ENCODE measurements at regions not wholly inside any gene's neighbourhood (a gene's known extent, or its start where the extent isn't known, plus 50 kb on each side); places are given as distances from the start of the nearest gene placed in this dataset.

GRCh38 chr18:4839639-4840038 lies 357.4 kb downstream of the AKAIN1 start:
- H3K4me3 Mint-ChIP-seq = no peak overlapping the region
- no peak overlapping the region for H3K27ac Mint-ChIP-seq
- no peak for DNase-seq
- H3K36me3 Mint-ChIP-seq = no peaks in the 10 kb centered on the region
- H3K4me1 Mint-ChIP-seq = no peaks in the 10 kb centered on the region
- POLR2A ChIA-PET = no interaction called here
- ATAC-seq = no peak
- H3K27me3 Mint-ChIP-seq = no peaks in the 10 kb centered on the region
- H3K9me3 Mint-ChIP-seq = peaks cover 0 to 5% (median 0%) of the 10 kb centered on the region in 9 donors

- POLR2A ChIA-PET = no interaction called here
- no peak for ATAC-seq
- no peaks in the 10 kb centered on the region for H3K36me3 Mint-ChIP-seq
- no peaks in the 10 kb centered on the region for H3K27me3 Mint-ChIP-seq
- no peak overlapping the region for H3K4me3 Mint-ChIP-seq
- H3K9me3 Mint-ChIP-seq = peaks cover 0 to 3% (median 0%) of the 10 kb centered on the region in 9 donors
- no peak overlapping the region for H3K27ac Mint-ChIP-seq
- H3K4me1 Mint-ChIP-seq = no peaks in the 10 kb centered on the region
- DNase-seq = no peak
These were observed 360.9 kb downstream of the AKAIN1 start for GRCh38 chr18:4836141-4836540.

- POLR2A ChIA-PET = no interaction called here
- no peaks in the 10 kb centered on the region for H3K27me3 Mint-ChIP-seq
- peaks cover 0 to 4% (median 0%) of the 10 kb centered on the region in 9 donors for H3K9me3 Mint-ChIP-seq
- no peak overlapping the region for H3K27ac Mint-ChIP-seq
- no peak overlapping the region for H3K4me3 Mint-ChIP-seq
- DNase-seq (no peak), ATAC-seq (no peak)
- H3K36me3 Mint-ChIP-seq = no peaks in the 10 kb centered on the region
- H3K4me1 Mint-ChIP-seq = no peaks in the 10 kb centered on the region
These were observed 365.2 kb downstream of the AKAIN1 start for GRCh38 chr18:4831791-4832375.

GRCh38 chr18:4831127-4831526 lies 365.9 kb downstream of the AKAIN1 start:
- Mint-ChIP-seq H3K4me1 (no peaks in the 10 kb centered on the region), H3K27me3 (no peaks in the 10 kb centered on the region), H3K27ac (no peak overlapping the region), H3K36me3 (no peaks in the 10 kb centered on the region), H3K4me3 (no peak overlapping the region), H3K9me3 (peaks cover 0 to 6% (median 0%) of the 10 kb centered on the region in 9 donors)
- no peak for DNase-seq
- POLR2A ChIA-PET = no interaction called here
- no peak for ATAC-seq

GRCh38 chr18:4823091-4823490 lies 368.0 kb upstream of the DLGAP1 start:
- POLR2A ChIA-PET = no interaction called here
- Mint-ChIP-seq H3K4me3 (no peak overlapping the region), H3K36me3 (no peaks in the 10 kb centered on the region), H3K27ac (no peak overlapping the region), H3K27me3 (peaks cover 0 to 2% (median 0%) of the 10 kb centered on the region in 5 donors), H3K4me1 (no peaks in the 10 kb centered on the region), H3K9me3 (peaks cover 1 to 19% (median 11%) of the 10 kb centered on the region in 9 donors)
- ATAC-seq (no peak), DNase-seq (no peak)

- no peak overlapping the region for H3K27ac Mint-ChIP-seq
- peaks cover 0 to 2% (median 0%) of the 10 kb centered on the region in 5 donors for H3K27me3 Mint-ChIP-seq
- H3K4me1 Mint-ChIP-seq = no peaks in the 10 kb centered on the region
- H3K36me3 Mint-ChIP-seq = no peaks in the 10 kb centered on the region
- no peak for DNase-seq
- H3K4me3 Mint-ChIP-seq = no peak overlapping the region
- H3K9me3 Mint-ChIP-seq = peaks cover 1 to 19% (median 12%) of the 10 kb centered on the region in 9 donors
- POLR2A ChIA-PET = no interaction called here
- ATAC-seq = no peak
These were observed 366.7 kb upstream of the DLGAP1 start for GRCh38 chr18:4821801-4822200.

- POLR2A ChIA-PET = no interaction called here
- Mint-ChIP-seq H3K27ac (no peak overlapping the region), H3K4me3 (no peak overlapping the region), H3K9me3 (peaks cover 0 to 23% (median 7%) of the 10 kb centered on the region in 9 donors), H3K4me1 (no peaks in the 10 kb centered on the region), H3K27me3 (no peaks in the 10 kb centered on the region), H3K36me3 (no peaks in the 10 kb centered on the region)
- ATAC-seq (no peak), DNase-seq (no peak)
These were observed 362.6 kb upstream of the DLGAP1 start for GRCh38 chr18:4817665-4818064.

- H3K36me3 Mint-ChIP-seq = no peaks in the 10 kb centered on the region
- POLR2A ChIA-PET = no interaction called here
- no peak overlapping the region for H3K4me3 Mint-ChIP-seq
- DNase-seq (no peak), ATAC-seq (no peak)
- H3K27me3 Mint-ChIP-seq = peaks cover 0 to 4% (median 0%) of the 10 kb centered on the region in 5 donors
- H3K4me1 Mint-ChIP-seq = no peaks in the 10 kb centered on the region
- H3K9me3 Mint-ChIP-seq = peaks cover 0 to 28% (median 5%) of the 10 kb centered on the region in 9 donors
- no peak overlapping the region for H3K27ac Mint-ChIP-seq
These were observed 358.6 kb upstream of the DLGAP1 start for GRCh38 chr18:4813708-4814107.

- Mint-ChIP-seq H3K27ac (no peak overlapping the region), H3K9me3 (peaks cover 0 to 18% (median 4%) of the 10 kb centered on the region in 9 donors), H3K36me3 (no peaks in the 10 kb centered on the region), H3K4me1 (no peaks in the 10 kb centered on the region), H3K27me3 (peaks cover 0 to 4% (median 0%) of the 10 kb centered on the region in 5 donors), H3K4me3 (no peak overlapping the region)
- no peak for DNase-seq
- no peak for ATAC-seq
- POLR2A ChIA-PET = no interaction called here
These were observed 353.8 kb upstream of the DLGAP1 start for GRCh38 chr18:4808891-4809290.

- H3K4me1 Mint-ChIP-seq = no peaks in the 10 kb centered on the region
- no peak overlapping the region for H3K27ac Mint-ChIP-seq
- peaks cover 0 to 6% (median 0%) of the 10 kb centered on the region in 3 donors for H3K36me3 Mint-ChIP-seq
- H3K4me3 Mint-ChIP-seq = no peak overlapping the region
- peaks cover 0 to 16% (median 4%) of the 10 kb centered on the region in 9 donors for H3K9me3 Mint-ChIP-seq
- no peak for ATAC-seq
- no peak for DNase-seq
- peaks cover 0 to 4% (median 0%) of the 10 kb centered on the region in 5 donors for H3K27me3 Mint-ChIP-seq
- POLR2A ChIA-PET = no interaction called here
These were observed 352.6 kb upstream of the DLGAP1 start for GRCh38 chr18:4807604-4808293.

GRCh38 chr18:4806331-4806730 lies 351.2 kb upstream of the DLGAP1 start:
- Mint-ChIP-seq H3K4me3 (no peak overlapping the region), H3K9me3 (peaks cover 0 to 16% (median 3%) of the 10 kb centered on the region in 9 donors)
- ATAC-seq = no peak

GRCh38 chr18:4802296-4802695 lies 347.2 kb upstream of the DLGAP1 start:
- no peak overlapping the region for H3K27ac Mint-ChIP-seq

More at GRCh38 chr18:4806331-4806730, 351.2 kb upstream of the DLGAP1 start:
- POLR2A ChIA-PET = no interaction called here
- DNase-seq = no peak
- no peak overlapping the region for H3K27ac Mint-ChIP-seq
- no peaks in the 10 kb centered on the region for H3K4me1 Mint-ChIP-seq
- H3K27me3 Mint-ChIP-seq = peaks cover 0 to 4% (median 0%) of the 10 kb centered on the region in 5 donors
- peaks cover 0 to 6% (median 0%) of the 10 kb centered on the region in 3 donors for H3K36me3 Mint-ChIP-seq

GRCh38 chr18:4801151-4801550 lies 346.0 kb upstream of the DLGAP1 start:
- Mint-ChIP-seq H3K27me3 (no peaks in the 10 kb centered on the region), H3K36me3 (peaks cover 0 to 6% (median 0%) of the 10 kb centered on the region in 3 donors), H3K4me3 (no peak overlapping the region), H3K27ac (no peak overlapping the region), H3K4me1 (no peaks in the 10 kb centered on the region), H3K9me3 (peaks cover 0 to 30% (median 16%) of the 10 kb centered on the region in 9 donors)
- no peak for ATAC-seq
- no peak for DNase-seq
- POLR2A ChIA-PET = no interaction called here

More at GRCh38 chr18:4802296-4802695, 347.2 kb upstream of the DLGAP1 start:
- ATAC-seq (no peak), DNase-seq (no peak)
- POLR2A ChIA-PET = no interaction called here
- Mint-ChIP-seq H3K36me3 (peaks cover 0 to 6% (median 0%) of the 10 kb centered on the region in 3 donors), H3K4me1 (no peaks in the 10 kb centered on the region), H3K9me3 (peaks cover 0 to 30% (median 16%) of the 10 kb centered on the region in 9 donors), H3K27me3 (no peaks in the 10 kb centered on the region), H3K4me3 (no peak overlapping the region)
